Activated CD8-positive, alpha-beta memory T cell treated with anti-CD3 and anti-CD28 coated beads for 4 hours (primary cell): ENCODE measurements at regions not wholly inside any gene's neighbourhood (a gene's known extent, or its start where the extent isn't known, plus 50 kb on each side); places are given as distances from the start of the nearest gene placed in this dataset.
"Not testable (repeated sequence)": the region's sequence is repeated elsewhere in the genome, so short reads cannot be mapped to it uniquely, and the experiment has no call there.

Experiments used
- DNase-seq, 2 donors: peaks; one replicate each; pipeline ENCODE4 v3.0.0-alpha.2; 2020; ENCODE audit warnings: low read depth in 2 of 2

GRCh38 chr15:70602834-70603560, 160.4 kb downstream of the UACA start:
- DNase-seq, result no peak

GRCh38 chr15:70602281-70602680, 161.1 kb downstream of the UACA start:
- no peak for DNase-seq

DNA sequence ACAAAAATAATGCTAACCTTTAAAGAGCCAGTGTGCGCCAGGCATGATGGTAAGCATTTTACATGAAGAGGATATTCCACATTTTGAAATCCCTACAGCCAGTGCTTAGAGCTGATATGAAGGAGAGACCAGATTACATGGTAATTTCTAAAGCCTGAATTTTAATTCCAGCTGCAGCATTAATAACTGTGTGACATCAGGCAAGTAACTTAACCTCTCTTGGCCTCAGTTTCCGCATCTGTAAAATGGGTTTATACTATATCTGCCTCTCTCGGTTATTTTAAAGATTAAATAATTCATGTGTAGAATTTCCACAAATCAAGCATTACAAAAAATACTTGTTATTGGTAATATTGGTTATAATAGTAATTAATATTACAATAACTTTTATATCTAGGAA, 165.4 kb downstream of the UACA start:
- no peak for DNase-seq

DNA sequence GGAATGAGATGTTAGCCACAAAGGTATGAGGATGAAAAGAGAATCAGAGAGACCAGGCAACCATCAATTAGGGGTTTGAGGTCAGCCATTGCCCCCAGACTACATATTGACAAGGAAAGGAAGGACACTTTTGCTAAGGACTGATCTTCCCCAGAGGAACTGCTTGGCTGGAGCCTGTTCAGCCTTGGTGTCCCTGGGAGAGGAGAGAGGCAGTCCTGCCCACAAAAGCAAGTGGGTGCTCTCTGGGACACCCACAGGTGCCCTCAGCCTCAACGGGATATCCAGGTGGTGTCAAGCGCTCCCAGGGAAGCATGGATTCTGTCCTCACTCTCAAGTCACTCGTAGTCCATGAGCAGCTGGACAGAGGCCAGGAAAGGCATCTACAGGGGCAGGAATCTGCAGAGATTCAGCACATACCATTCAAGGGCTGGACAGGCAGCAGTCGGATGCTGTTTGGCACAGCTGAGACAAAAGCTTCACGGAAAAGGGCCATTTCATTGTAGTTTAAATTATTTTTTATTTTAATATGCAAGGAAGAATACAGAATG, 166.2 kb downstream of the UACA start:
- no peak for DNase-seq

DNA sequence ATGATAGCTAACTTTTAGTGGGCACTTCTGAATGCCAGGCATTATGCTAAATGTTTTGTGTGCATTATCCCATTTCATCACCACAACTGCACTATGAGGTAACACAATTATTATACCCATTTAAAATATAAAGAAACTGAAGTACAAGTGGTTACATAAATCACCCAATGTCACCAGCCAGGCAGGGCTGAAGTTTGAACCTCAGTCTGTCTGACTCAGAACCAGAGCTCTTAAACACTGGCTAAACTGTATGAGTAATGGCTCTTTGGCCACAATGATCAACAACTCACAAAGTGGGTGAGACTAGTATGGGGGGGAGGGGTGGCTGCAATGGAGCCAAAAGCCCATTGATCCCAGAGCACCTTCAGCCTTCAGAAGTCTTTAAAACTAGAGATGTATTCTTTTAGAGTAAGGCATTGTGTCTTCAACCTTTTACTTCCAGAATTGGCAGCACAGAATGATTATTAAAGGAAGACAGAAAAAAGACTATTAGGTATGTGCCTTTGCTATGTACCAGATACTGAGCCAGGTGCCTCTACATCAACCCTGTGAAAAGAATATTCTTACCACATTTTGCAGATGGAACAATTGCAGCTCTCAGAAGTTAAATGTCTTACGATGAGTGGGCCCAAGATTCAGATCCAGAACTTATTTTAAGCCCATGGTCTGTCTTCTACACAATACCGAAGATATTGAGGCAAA, 166.9 kb downstream of the UACA start:
- DNase-seq, result no peak

- no peak for DNase-seq
These were observed 169.6 kb downstream of the UACA start for GRCh38 chr15:70593795-70594194.

DNA sequence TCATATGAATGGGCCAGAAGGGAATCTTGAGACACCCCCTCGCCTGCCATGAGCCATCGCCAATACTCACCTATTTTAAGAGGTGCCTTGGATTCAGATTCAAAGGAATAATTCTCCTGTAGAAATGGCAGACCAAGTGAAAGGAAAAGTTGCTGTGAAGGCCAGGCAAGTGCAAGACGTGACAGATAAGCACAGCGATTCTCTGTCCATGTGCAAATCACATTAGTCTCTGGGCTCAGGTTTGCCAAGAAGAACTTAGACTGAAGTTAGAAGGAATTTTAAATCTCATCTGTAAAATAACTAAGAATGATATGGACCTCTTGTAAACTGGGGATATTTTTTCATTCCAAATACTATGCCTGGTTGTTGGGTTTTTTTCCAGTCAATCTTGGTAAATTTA, 173.6 kb downstream of the UACA start:
- no peak for DNase-seq

- no peak for DNase-seq
These were observed 174.1 kb downstream of the UACA start for GRCh38 chr15:70589221-70589620.

- no peak for DNase-seq
These were observed 174.7 kb downstream of the UACA start for GRCh38 chr15:70588613-70589012.

DNA sequence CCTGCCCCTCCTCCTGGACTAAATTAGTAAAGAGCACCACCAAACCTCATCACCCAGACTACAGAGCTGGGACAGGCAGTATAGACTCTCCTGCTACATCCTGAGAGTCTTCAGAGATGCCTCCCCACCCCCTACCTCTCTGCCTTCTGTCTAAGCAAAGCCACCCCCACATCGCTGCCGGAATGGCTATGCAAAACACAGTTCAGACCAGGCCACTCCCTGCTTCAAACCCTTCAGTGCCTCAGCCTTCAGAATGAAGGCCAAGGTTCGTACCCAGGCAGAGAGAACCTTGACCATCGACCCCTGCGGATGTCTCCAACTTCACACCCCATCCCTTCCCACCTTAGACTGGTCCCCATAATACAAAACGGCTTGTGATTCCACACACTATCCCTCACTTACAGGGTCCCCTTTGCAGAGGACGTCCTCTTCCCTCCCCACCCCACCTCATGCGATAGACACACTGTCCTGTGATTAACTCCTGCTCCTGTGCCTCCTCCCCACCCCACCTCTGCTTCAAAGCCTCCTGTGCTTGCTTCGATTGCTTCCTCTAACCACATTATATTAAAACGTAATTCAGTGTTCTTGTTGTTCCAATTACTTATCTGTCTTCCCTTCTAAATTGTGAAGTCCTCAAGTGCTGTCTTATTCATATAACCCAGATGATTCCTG, 175.3 kb downstream of the UACA start:
- no peak for DNase-seq

DNA sequence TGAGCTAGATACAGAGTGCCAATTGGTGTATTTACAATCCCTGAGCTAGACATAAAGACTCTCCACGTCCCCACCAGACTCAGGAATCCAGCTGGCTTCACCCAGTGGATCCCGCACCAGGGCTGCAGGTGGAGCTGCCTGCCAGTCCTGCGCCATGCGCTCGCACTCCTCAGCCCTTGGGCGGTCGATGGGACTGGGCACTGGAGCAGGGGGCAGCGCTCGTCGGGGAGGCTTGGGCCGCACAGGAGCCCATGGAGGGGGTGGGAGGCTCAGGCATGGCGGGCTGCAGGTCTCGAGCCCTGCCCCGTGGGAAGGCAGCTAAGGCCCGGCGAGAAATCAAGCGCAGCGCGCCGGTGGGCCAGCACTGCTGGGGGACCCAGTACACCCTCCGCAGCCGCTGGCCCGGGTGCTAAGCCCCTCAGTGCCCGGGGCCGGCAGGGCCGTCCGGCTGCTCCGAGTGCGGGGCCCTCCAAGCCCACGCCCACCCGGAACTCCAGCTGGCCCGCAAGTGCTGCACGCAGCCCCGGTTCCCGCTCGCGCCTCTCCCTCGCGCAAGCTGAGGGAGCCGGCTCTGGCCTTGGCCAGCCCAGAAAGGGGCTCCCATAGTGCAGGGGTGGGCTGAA, 176.2 kb downstream of the UACA start:
- not testable (repeated sequence) for DNase-seq

- DNase-seq, result no peak
These were observed 177.1 kb downstream of the UACA start for GRCh38 chr15:70586241-70586640.

GRCh38 chr15:70585707-70586034, 177.7 kb downstream of the UACA start:
- no peak for DNase-seq

DNA sequence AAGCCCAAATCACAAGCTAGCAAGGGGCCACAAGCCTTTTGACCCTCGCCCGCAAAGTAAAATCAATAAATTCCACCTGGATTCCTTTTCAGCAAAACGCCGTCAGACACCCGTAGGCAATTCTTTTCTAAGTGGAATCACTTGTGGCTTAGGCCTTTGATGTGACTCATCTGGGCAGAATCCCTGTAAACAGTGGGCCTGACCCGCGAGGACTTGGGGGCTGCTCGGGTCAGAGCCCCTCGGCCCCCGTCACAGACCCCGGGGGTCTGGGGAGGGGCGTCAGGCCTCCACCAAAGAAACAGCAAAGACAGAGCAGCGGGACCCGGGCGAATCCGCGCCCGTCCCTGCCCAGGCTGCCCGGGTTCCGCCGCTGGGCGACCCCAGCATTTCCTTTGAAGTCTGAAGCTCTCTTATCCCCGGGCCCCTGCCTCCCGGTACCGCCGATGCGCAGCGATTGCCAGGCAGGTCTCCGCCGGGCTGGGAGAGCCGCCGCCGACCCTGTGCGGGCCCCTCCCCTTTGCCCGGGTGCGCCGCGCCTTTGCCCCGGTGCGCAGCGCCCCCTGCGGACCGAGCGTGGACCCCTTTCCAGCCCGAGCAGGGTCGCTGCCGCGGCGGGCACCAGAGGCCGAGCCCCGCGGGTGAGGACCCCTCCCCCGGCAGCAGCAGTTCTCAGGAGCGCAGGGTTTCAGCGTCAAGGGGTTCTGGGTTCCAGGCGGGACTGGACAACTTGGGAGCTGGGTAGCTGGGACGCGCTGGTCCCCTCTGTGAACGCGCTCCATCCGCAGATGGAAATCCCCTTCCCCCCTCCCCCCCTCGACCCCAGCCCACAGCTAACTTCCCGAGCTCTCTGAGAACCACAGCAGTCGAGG, 178.3 kb downstream of the UACA start:
- peak in 1 of 2 donors; percentile 8 for DNase-seq

- DNase-seq, result no peak
These were observed 178.9 kb downstream of the UACA start for GRCh38 chr15:70584441-70584837.

- no peak for DNase-seq
These were observed 180.4 kb downstream of the UACA start for GRCh38 chr15:70583006-70583405.

- DNase-seq, result no peak
These were observed 181.0 kb downstream of the UACA start for GRCh38 chr15:70582143-70582945.

GRCh38 chr15:70580958-70581357, 182.4 kb downstream of the UACA start:
- DNase-seq, result no peak

DNA sequence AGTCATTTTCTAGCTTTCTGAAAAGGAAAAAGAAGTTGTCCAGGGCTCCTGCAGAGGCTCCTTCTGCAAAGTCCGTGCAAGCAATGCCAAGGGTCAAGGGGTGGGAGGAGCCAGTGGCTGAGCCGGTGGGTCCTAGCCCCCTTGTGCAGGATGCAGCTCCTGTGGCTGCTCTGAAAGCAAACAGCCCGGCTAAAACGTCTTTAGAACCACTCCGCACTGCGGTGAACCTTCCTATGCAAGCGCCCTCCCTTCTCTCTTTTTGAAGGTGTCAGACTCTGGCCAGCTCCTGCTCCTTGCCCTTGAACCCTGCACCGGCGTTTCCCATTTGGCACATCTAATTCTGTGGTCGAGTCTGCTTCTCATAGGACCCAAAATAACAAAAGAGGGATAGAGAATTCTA, 183.1 kb downstream of the UACA start:
- DNase-seq, result no peak

DNA sequence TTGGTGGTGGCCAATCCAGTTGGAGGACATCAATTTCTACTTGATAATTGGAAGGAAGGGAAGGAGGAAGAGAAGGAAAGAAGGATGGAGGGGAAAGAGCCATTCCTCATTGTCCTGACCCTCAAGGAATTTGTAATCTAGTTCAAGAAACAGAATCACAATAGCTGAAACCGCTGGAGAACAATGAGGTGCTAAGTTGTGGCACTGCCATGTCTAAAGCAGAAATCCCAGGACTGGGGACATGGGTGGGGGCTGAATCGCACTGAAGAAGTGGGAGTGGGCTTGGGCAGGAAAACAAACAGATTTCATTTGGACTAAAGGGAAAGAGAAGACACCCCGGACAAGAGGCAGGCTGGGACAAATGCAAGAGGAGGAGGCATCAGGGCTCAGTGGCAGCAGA, 183.6 kb downstream of the UACA start:
- DNase-seq, result no peak

GRCh38 chr15:70578196-70578595, 185.2 kb downstream of the UACA start:
- DNase-seq, result no peak
